SK-N-SH (cell line): ENCODE measurements at regions not wholly inside any gene's neighbourhood (a gene's known extent, or its start where the extent isn't known, plus 50 kb on each side); places are given as distances from the start of the nearest gene placed in this dataset.

Source experiments
- CTCF ChIA-PET: fragments of 300-600, 350-600 bp; formaldehyde crosslinking; extraction: SDS; loops from one replicate; lab custom pipeline; 2021; lab: Yijun Ruan, JAX
- POLR2A ChIA-PET: fragments of 350-600 bp; sonication (Branson Sonifier 250); formaldehyde crosslinking; extraction: SDS; loops from one replicate; lab custom pipeline; 2020; ENCODE audit warnings: antibody characterized with exemption, inconsistent platforms; lab: Yijun Ruan, JAX
- DNase-seq: peaks from one replicate; pipeline ENCODE4 v3.0.0; 2012
- H2AFZ ChIP-seq: fragments of 200-600 bp; sonication (generic); 2 replicates; pipeline ENCODE4 v1.8.1; 2016; ENCODE audit warnings: antibody characterized with exemption, mild to moderate bottlenecking, low read depth
- H3F3A ChIP-seq: fragments of 200-600 bp; sonication (generic); replicated peaks from 2 replicates; pipeline ENCODE3; 2016; ENCODE audit warnings: antibody characterized with exemption, mild to moderate bottlenecking; ENCODE audit not compliant: insufficient read depth
- H3K27ac ChIP-seq, 2 experiments: fragments of 200-500 bp in 1 of 2; fragments of 200-600 bp in 1 of 2; sonication (Bioruptor generic) in 1 of 2; sonication (generic), shearing (Covaris generic) in 1 of 2; 2 replicates each; pipeline versions ENCODE4 v1.5.1 to v1.6.1; 2014 to 2016; ENCODE audit warnings: low read depth in 2 of 2, inconsistent platforms in 1 of 2, low read length in 1 of 2, mild to moderate bottlenecking in 1 of 2, mixed read lengths in 1 of 2
- H3K27me3 ChIP-seq: fragments of 200-600 bp; sonication (generic), shearing (Covaris generic); 2 replicates; pipeline ENCODE4 v1.6.1; 2016; ENCODE audit warnings: mixed run types; ENCODE audit not compliant: insufficient read depth
- H3K36me3 ChIP-seq, 2 experiments: fragments of 200-500 bp in 1 of 2; fragments of 200-600 bp in 1 of 2; sonication (Bioruptor generic) in 1 of 2; sonication (generic) in 1 of 2; replicated peaks in 1 of 2; 2 replicates each; pipeline versions ENCODE3 to v1.5.1; 2014 to 2016; ENCODE audit warnings: low read length in 1 of 2, mild to moderate bottlenecking in 1 of 2; ENCODE audit not compliant: insufficient read depth in 2 of 2, control insufficient read depth in 1 of 2
- H3K4me1 ChIP-seq, 2 experiments: fragments of 200-500 bp in 1 of 2; fragments of 200-600 bp in 1 of 2; sonication (Bioruptor generic) in 1 of 2; sonication (generic), shearing (Covaris generic) in 1 of 2; 2 replicates each; pipeline versions ENCODE4 v1.5.1 to v1.6.1; 2014 to 2016; ENCODE audit warnings: low read depth in 1 of 2, low read length in 1 of 2, mixed run types in 1 of 2; ENCODE audit not compliant: insufficient read depth in 2 of 2, control insufficient read depth in 1 of 2
- H3K4me2 ChIP-seq: fragments of 200-600 bp; sonication (generic), shearing (Covaris generic); 2 replicates; pipeline ENCODE4 v1.6.1; 2017; ENCODE audit warnings: mixed run types
- H3K4me3 ChIP-seq, 2 experiments: fragments of 200-500 bp in 1 of 2; fragments of 200-600 bp in 1 of 2; sonication (Bioruptor generic) in 1 of 2; sonication (generic), shearing (Covaris generic) in 1 of 2; 2 replicates each; pipeline versions ENCODE4 v1.5.1 to v1.8.1; 2014 to 2016; ENCODE audit warnings: low read depth in 2 of 2, inconsistent platforms in 1 of 2, low read length in 1 of 2, mild to moderate bottlenecking in 1 of 2, mixed read lengths in 1 of 2, moderate library complexity in 1 of 2
- H3K79me2 ChIP-seq: fragments of 200-600 bp; sonication (generic); 2 replicates; pipeline ENCODE4 v1.8.1; 2017; ENCODE audit warnings: mild to moderate bottlenecking; ENCODE audit not compliant: insufficient read depth
- H3K9ac ChIP-seq: fragments of 200-600 bp; sonication (generic); 2 replicates; pipeline ENCODE4 v1.6.1; 2017; ENCODE audit warnings: mixed run types
- H3K9me2 ChIP-seq: fragments of 200-600 bp; sonication (generic); 2 replicates; pipeline ENCODE4 v1.6.1; 2017; ENCODE audit warnings: mixed run types
- H3K9me3 ChIP-seq: fragments of 200-600 bp; sonication (generic); 2 replicates; pipeline ENCODE4 v1.6.1; 2017; ENCODE audit warnings: mixed run types, mild to moderate bottlenecking, moderate library complexity
- H4K20me1 ChIP-seq: fragments of 200-600 bp; sonication (generic); 2 replicates; pipeline ENCODE4 v1.6.1; 2017; ENCODE audit warnings: mild to moderate bottlenecking, mixed run types; ENCODE audit not compliant: insufficient read depth
- EP300 ChIP-seq, 2 experiments: IDR thresholded peaks; 2 replicates each; pipeline versions ENCODE4 v1.4.0 to v1.6.1; 2012; ENCODE audit warnings: borderline replicate concordance in 1 of 2, low read depth in 1 of 2, low read length in 1 of 2
- FOXJ3 ChIP-seq: sonication (generic); formaldehyde crosslinking; IDR thresholded peaks from 2 replicates; pipeline ENCODE4 v1.5.1; 2020; ENCODE audit warnings: mild to moderate bottlenecking, missing genetic modification reagents
- GABPA ChIP-seq: IDR thresholded peaks from 2 replicates; pipeline ENCODE4 v1.4.0; 2012; ENCODE audit warnings: low read depth, mild to moderate bottlenecking
- JUND ChIP-seq: IDR thresholded peaks from 2 replicates; pipeline ENCODE4 v1.4.0; 2012
- MXI1 ChIP-seq: IDR thresholded peaks from 2 replicates; pipeline ENCODE4 v1.6.1; 2012; ENCODE audit warnings: mild to moderate bottlenecking, low read depth, low read length, improper control_type of control experiment
- POLR2AphosphoS5 ChIP-seq: IDR thresholded peaks from 2 replicates; pipeline ENCODE4 v1.6.1; 2012; ENCODE audit warnings: low read depth, low read length
- RCOR1 ChIP-seq: fragments of 150-350 bp; IDR thresholded peaks from 2 replicates; pipeline ENCODE4 v1.6.1; 2017; ENCODE audit warnings: antibody characterized with exemption, low read length
- RXRA ChIP-seq: IDR thresholded peaks from 2 replicates; pipeline ENCODE4 v1.4.0; 2012; ENCODE audit warnings: low read depth, mild to moderate bottlenecking, borderline replicate concordance
- SIN3A ChIP-seq: IDR thresholded peaks from 2 replicates; pipeline ENCODE4 v1.6.1; 2012; ENCODE audit warnings: low read depth, mild to moderate bottlenecking, low read length, moderate library complexity, borderline replicate concordance
- SMC3 ChIP-seq: IDR thresholded peaks from 2 replicates; pipeline ENCODE4 v1.6.1; 2012; ENCODE audit warnings: low read depth, low read length, improper control_type of control experiment
- TCF12 ChIP-seq: IDR thresholded peaks from 2 replicates; pipeline ENCODE4 v1.4.0; 2012
- WGBS: methylation state at CpG from one replicate; pipeline ENCODE4 v1.1.6; 2017; ENCODE audit warnings: low lambda C conversion rate; 5-methylcytosine and 5-hydroxymethylcytosine counted together
- TF ChIP-seq, protein P1 (sequence below): IDR thresholded peaks from 2 replicates; pipeline ENCODE4 v1.4.0; 2012; ENCODE audit warnings: low read depth
- TF ChIP-seq, protein P2 (sequence below): IDR thresholded peaks from 2 replicates; pipeline ENCODE4 v1.4.0; 2012; ENCODE audit warnings: low read depth, borderline replicate concordance
- TF ChIP-seq, protein P3 (sequence below): fragments of 150-350 bp; IDR thresholded peaks from 2 replicates; pipeline ENCODE4 v1.6.1; 2016; ENCODE audit warnings: mild to moderate bottlenecking, low read depth, low read length
- TF ChIP-seq, protein P4 (sequence below): IDR thresholded peaks from 2 replicates; pipeline ENCODE4; 2012
- TF ChIP-seq, protein P5 (sequence below): fragments of 200-600 bp; sonication (generic); IDR thresholded peaks from 2 replicates; pipeline ENCODE4 v1.6.1; 2017; ENCODE audit warnings: antibody characterized with exemption, mild to moderate bottlenecking, moderate library complexity
- TF ChIP-seq, protein P6 (sequence below): fragments of 150-350 bp; IDR thresholded peaks from 2 replicates; pipeline ENCODE4 v1.6.1; 2017; ENCODE audit warnings: antibody characterized with exemption, low read length, low read depth, borderline replicate concordance

DNA sequence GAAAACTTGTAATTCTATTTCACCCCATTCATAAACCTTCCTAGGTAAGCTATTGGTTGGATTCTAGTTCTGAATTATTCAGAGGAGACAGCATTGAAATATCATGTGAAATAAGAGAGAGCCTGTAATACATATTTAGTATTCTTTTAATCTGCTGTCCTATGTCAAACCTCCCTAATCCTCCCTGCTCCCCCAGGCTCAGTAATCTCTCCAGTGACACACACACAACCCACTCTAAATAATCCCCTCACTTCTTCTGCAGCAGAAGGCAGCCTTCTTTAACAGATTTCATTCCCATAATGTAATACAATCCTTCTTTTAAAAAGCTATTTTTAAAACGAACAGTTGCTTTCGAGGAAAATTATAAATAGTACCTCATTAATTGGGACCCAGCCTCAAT is 639.7 kb upstream of the AUTS2 start:
- POLR2A ChIA-PET = no interaction called here
- CTCF ChIA-PET = interaction anchor here (1.1 to 1.4 kb wide), 2 partner anchors 11 to 34 kb away, joined by 3 read pairs; no protein-coding TSS in a partner anchor
- H3K9me2 ChIP-seq = no peaks in the 10 kb centered on the region
- H2AFZ ChIP-seq = no peak overlapping the region
- no peak overlapping the region for H3K27ac ChIP-seq
- no peak for DNase-seq
- no peak overlapping the region for H3K4me3 ChIP-seq
- no peaks in the 10 kb centered on the region for H3K36me3 ChIP-seq
- no peaks in the 10 kb centered on the region for H4K20me1 ChIP-seq
- no peaks in the 10 kb centered on the region for H3F3A ChIP-seq
- no peak overlapping the region for H3K9ac ChIP-seq
- H3K4me1 ChIP-seq = no peaks in the 10 kb centered on the region
- H3K79me2 ChIP-seq = no peaks in the 10 kb centered on the region
- WGBS = 70% methylated on average over 2 of the region's 2 CpGs
- no peak overlapping the region for H3K4me2 ChIP-seq
- TF ChIP-seq TCF12 (no peak), RCOR1 (no peak), JUND (no peak), SMC3 (no peak), GABPA (no peak), MXI1 (no peak), EP300 (IDR thresholded peaks at IDR 0.05; ENCODE audit: borderline replicate concordance in 1 of 2, low read depth in 1 of 2, low read length in 1 of 2) (no peak), SIN3A (no peak), FOXJ3 (CRISPR knock-in tag) (no peak), RXRA (no peak), POLR2AphosphoS5 (no peak)
- TF ChIP-seq, protein P1, sequence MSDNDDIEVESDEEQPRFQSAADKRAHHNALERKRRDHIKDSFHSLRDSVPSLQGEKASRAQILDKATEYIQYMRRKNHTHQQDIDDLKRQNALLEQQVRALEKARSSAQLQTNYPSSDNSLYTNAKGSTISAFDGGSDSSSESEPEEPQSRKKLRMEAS = no peak
- TF ChIP-seq, protein P2, sequence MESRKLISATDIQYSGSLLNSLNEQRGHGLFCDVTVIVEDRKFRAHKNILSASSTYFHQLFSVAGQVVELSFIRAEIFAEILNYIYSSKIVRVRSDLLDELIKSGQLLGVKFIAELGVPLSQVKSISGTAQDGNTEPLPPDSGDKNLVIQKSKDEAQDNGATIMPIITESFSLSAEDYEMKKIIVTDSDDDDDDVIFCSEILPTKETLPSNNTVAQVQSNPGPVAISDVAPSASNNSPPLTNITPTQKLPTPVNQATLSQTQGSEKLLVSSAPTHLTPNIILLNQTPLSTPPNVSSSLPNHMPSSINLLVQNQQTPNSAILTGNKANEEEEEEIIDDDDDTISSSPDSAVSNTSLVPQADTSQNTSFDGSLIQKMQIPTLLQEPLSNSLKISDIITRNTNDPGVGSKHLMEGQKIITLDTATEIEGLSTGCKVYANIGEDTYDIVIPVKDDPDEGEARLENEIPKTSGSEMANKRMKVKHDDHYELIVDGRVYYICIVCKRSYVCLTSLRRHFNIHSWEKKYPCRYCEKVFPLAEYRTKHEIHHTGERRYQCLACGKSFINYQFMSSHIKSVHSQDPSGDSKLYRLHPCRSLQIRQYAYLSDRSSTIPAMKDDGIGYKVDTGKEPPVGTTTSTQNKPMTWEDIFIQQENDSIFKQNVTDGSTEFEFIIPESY = no peak
- TF ChIP-seq, protein P3, sequence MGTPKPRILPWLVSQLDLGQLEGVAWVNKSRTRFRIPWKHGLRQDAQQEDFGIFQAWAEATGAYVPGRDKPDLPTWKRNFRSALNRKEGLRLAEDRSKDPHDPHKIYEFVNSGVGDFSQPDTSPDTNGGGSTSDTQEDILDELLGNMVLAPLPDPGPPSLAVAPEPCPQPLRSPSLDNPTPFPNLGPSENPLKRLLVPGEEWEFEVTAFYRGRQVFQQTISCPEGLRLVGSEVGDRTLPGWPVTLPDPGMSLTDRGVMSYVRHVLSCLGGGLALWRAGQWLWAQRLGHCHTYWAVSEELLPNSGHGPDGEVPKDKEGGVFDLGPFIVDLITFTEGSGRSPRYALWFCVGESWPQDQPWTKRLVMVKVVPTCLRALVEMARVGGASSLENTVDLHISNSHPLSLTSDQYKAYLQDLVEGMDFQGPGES = no peak
- TF ChIP-seq, protein P4, sequence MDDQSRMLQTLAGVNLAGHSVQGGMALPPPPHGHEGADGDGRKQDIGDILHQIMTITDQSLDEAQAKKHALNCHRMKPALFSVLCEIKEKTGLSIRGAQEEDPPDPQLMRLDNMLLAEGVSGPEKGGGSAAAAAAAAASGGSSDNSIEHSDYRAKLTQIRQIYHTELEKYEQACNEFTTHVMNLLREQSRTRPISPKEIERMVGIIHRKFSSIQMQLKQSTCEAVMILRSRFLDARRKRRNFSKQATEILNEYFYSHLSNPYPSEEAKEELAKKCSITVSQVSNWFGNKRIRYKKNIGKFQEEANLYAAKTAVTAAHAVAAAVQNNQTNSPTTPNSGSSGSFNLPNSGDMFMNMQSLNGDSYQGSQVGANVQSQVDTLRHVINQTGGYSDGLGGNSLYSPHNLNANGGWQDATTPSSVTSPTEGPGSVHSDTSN = no peak
- TF ChIP-seq, protein P5, sequence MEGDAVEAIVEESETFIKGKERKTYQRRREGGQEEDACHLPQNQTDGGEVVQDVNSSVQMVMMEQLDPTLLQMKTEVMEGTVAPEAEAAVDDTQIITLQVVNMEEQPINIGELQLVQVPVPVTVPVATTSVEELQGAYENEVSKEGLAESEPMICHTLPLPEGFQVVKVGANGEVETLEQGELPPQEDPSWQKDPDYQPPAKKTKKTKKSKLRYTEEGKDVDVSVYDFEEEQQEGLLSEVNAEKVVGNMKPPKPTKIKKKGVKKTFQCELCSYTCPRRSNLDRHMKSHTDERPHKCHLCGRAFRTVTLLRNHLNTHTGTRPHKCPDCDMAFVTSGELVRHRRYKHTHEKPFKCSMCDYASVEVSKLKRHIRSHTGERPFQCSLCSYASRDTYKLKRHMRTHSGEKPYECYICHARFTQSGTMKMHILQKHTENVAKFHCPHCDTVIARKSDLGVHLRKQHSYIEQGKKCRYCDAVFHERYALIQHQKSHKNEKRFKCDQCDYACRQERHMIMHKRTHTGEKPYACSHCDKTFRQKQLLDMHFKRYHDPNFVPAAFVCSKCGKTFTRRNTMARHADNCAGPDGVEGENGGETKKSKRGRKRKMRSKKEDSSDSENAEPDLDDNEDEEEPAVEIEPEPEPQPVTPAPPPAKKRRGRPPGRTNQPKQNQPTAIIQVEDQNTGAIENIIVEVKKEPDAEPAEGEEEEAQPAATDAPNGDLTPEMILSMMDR = no peak
- TF ChIP-seq, protein P6, sequence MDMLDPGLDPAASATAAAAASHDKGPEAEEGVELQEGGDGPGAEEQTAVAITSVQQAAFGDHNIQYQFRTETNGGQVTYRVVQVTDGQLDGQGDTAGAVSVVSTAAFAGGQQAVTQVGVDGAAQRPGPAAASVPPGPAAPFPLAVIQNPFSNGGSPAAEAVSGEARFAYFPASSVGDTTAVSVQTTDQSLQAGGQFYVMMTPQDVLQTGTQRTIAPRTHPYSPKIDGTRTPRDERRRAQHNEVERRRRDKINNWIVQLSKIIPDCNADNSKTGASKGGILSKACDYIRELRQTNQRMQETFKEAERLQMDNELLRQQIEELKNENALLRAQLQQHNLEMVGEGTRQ = no peak
- TF ChIP-seq, all 33 proteins: peak for 0
- H3K9me3 ChIP-seq = no peaks in the 10 kb centered on the region
- no peaks in the 10 kb centered on the region for H3K27me3 ChIP-seq
